CD14-positive monocyte (primary cell): ENCODE measurements at regions not wholly inside any gene's neighbourhood (a gene's known extent, or its start where the extent isn't known, plus 50 kb on each side); places are given as distances from the start of the nearest gene placed in this dataset.

Experiments used
- DNase-seq, 3 donors: peaks; one replicate each; pipeline ENCODE4 v3.0.0-alpha.2; 2011 to 2022
- H2AFZ ChIP-seq: 2 replicates; pipeline ENCODE4 v1.6.0; 2012; ENCODE audit warnings: mild to moderate bottlenecking, low read depth, low read length, inconsistent platforms; ENCODE audit not compliant: insufficient read depth, poor library complexity, severe bottlenecking
- H3K27ac ChIP-seq, 2 donors: 1 replicate in 1 of 2; 2 replicates in 1 of 2; pipeline ENCODE4 v1.5.1; 2012 to 2013; ENCODE audit warnings: low read length in 2 of 2, control low read depth in 1 of 2, inconsistent platforms in 1 of 2, low read depth in 1 of 2, mild to moderate bottlenecking in 1 of 2
- H3K27me3 ChIP-seq, 2 donors: one replicate each; pipeline versions ENCODE4 v1.6.0 to v1.6.1; 2011 to 2013; ENCODE audit warnings: low read length in 2 of 2; ENCODE audit not compliant: control insufficient read depth in 2 of 2, insufficient read depth in 2 of 2
- H3K36me3 ChIP-seq, 2 donors: replicated peaks in 1 of 2; 1 replicate in 1 of 2; 2 replicates in 1 of 2; pipeline versions ENCODE4 v1.5.1 to v1.6.1; 2012 to 2013; ENCODE audit warnings: low read length in 2 of 2, control low read depth in 1 of 2, inconsistent platforms in 1 of 2, mild to moderate bottlenecking in 1 of 2; ENCODE audit not compliant: insufficient read depth in 2 of 2, control insufficient read depth in 1 of 2
- H3K4me1 ChIP-seq, 2 donors: 1 replicate in 1 of 2; 2 replicates in 1 of 2; pipeline versions ENCODE4 v1.5.1 to v1.6.1; 2012 to 2013; ENCODE audit warnings: low read length in 2 of 2, control low read depth in 1 of 2, inconsistent platforms in 1 of 2, mild to moderate bottlenecking in 1 of 2, moderate library complexity in 1 of 2; ENCODE audit not compliant: insufficient read depth in 2 of 2, control insufficient read depth in 1 of 2
- H3K4me2 ChIP-seq: replicated peaks from 2 replicates; pipeline ENCODE3; 2012; ENCODE audit warnings: low read length, moderate library complexity, mild to moderate bottlenecking; ENCODE audit not compliant: poor library complexity, severe bottlenecking; ENCODE audit errors: extremely low read depth
- H3K4me3 ChIP-seq, 3 experiments: fragments of 200-600 bp in 1 of 3; sonication (generic) in 1 of 3; replicated peaks in 1 of 3; 1 replicate in 2 of 3; 2 replicates in 1 of 3; pipeline ENCODE4 v1.5.1; 2011 to 2013; ENCODE audit warnings: low read length in 3 of 3, mild to moderate bottlenecking in 3 of 3, control low read depth in 2 of 3, low read depth in 2 of 3, inconsistent platforms in 1 of 3, moderate library complexity in 1 of 3
- H3K79me2 ChIP-seq: 2 replicates; pipeline ENCODE4 v1.6.0; 2012; ENCODE audit warnings: mild to moderate bottlenecking, control low read depth, inconsistent platforms, low read length, moderate library complexity; ENCODE audit not compliant: insufficient read depth
- H3K9ac ChIP-seq: 2 replicates; pipeline ENCODE4 v1.6.0; 2017; ENCODE audit warnings: low read length, mild to moderate bottlenecking; ENCODE audit not compliant: insufficient read depth, poor library complexity, severe bottlenecking
- H3K9me3 ChIP-seq, 2 donors: replicated peaks in 1 of 2; 1 replicate in 1 of 2; 2 replicates in 1 of 2; pipeline versions ENCODE4 v1.5.1 to v1.6.1; 2012 to 2013; ENCODE audit warnings: low read length in 2 of 2, control low read depth in 1 of 2; ENCODE audit not compliant: control insufficient read depth in 1 of 2, insufficient read depth in 1 of 2
- H4K20me1 ChIP-seq: 2 replicates; pipeline ENCODE4 v1.6.0; 2012; ENCODE audit warnings: mild to moderate bottlenecking, low read length, control low read depth, moderate library complexity; ENCODE audit not compliant: insufficient read depth
- H3K27ac Mint-ChIP-seq, 7 donors: one replicate each; pipeline ENCODE4 v1.8.0; 2020; ENCODE audit warnings: mild to moderate bottlenecking in 7 of 7, mixed read lengths in 7 of 7, moderate library complexity in 6 of 7, inconsistent platforms in 2 of 7
- H3K27me3 Mint-ChIP-seq, 3 donors: one replicate each; pipeline ENCODE4 v1.8.0; 2021 to 2022; ENCODE audit warnings: low read depth in 3 of 3, mild to moderate bottlenecking in 3 of 3, mixed read lengths in 3 of 3, moderate library complexity in 3 of 3, inconsistent platforms in 1 of 3
- H3K36me3 Mint-ChIP-seq, 2 donors: one replicate each; pipeline ENCODE4 v1.8.0; 2020; ENCODE audit warnings: mixed read lengths in 2 of 2, inconsistent platforms in 1 of 2, mild to moderate bottlenecking in 1 of 2
- H3K4me1 Mint-ChIP-seq: one replicate; pipeline ENCODE4 v1.8.0; 2020; ENCODE audit warnings: mild to moderate bottlenecking, mixed read lengths
- H3K4me3 Mint-ChIP-seq, 2 donors: one replicate each; pipeline ENCODE4 v1.8.0; 2020; ENCODE audit warnings: mild to moderate bottlenecking in 2 of 2, mixed read lengths in 2 of 2, moderate library complexity in 1 of 2
- H3K9me3 Mint-ChIP-seq, 7 donors: one replicate each; pipeline ENCODE4 v1.8.0; 2020 to 2022; ENCODE audit warnings: mixed read lengths in 7 of 7, mild to moderate bottlenecking in 6 of 7, moderate library complexity in 6 of 7, inconsistent platforms in 2 of 7
- whole genome bisulfite sequencing: methylation state at CpG from one replicate; pipeline ENCODE4 v1.1.5; 2013; ENCODE audit warnings: missing lambda C conversion rate; ENCODE audit not compliant: insufficient coverage; 5-methylcytosine and 5-hydroxymethylcytosine counted together
- intact Hi-C, 2 donors: fragments of 100-400 bp; cut with micrococcal nuclease; formaldehyde crosslinking; loops; one replicate each; pipeline versions ENCODE4 v1.15.0 to v1.15.1; 2023
- TF ChIP-seq, protein P1 (sequence below): fragments of 200-600 bp; IDR thresholded peaks from one replicate; pipeline ENCODE4 v1.8.0; 2022; ENCODE audit warnings: antibody characterized with exemption, mild to moderate bottlenecking

DNA sequence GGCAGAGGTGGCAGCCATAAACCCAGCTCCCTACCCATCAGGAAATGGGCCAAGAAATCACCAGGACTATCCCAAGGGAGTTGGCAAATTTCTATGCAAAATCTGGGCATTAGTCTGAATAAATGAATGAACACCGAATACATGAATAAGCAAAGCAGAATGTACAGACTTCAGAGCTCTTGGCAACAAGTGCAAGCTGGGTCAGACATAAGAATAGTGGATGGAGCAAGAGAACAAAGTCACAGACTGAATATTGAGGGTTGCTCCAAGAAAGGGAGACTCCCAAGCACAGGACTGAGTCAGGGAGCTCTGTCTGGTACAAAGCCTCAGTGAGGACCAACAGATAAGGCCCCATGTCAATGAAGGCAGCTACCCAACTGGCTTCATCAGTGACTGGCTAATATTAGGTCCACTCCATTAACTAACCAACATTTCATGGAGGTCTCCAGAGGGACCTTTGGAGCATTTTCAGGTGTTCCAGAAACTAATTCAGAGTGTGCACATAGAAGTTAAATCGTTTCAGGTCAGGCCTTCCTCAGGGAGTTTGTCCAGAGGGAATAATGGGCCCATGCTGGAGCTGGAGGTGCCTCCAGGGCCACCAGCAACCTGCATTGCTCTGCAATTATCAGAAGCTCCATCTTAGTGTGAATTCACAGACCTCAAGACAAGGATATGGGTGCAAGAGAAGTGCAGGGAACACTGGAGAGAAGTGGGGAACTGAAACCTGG, 191.5 kb upstream of the RALGAPA2 start:
- H3K4me2 ChIP-seq, result no peak overlapping the region
- TF ChIP-seq, protein P1, sequence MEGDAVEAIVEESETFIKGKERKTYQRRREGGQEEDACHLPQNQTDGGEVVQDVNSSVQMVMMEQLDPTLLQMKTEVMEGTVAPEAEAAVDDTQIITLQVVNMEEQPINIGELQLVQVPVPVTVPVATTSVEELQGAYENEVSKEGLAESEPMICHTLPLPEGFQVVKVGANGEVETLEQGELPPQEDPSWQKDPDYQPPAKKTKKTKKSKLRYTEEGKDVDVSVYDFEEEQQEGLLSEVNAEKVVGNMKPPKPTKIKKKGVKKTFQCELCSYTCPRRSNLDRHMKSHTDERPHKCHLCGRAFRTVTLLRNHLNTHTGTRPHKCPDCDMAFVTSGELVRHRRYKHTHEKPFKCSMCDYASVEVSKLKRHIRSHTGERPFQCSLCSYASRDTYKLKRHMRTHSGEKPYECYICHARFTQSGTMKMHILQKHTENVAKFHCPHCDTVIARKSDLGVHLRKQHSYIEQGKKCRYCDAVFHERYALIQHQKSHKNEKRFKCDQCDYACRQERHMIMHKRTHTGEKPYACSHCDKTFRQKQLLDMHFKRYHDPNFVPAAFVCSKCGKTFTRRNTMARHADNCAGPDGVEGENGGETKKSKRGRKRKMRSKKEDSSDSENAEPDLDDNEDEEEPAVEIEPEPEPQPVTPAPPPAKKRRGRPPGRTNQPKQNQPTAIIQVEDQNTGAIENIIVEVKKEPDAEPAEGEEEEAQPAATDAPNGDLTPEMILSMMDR, result no peak
- no peaks in the 10 kb centered on the region for H4K20me1 ChIP-seq
- H3K36me3 ChIP-seq, result no peaks in the 10 kb centered on the region
- 75% methylated on average over 2 of the region's 2 CpGs for WGBS
- H3K9me3 ChIP-seq, result no peaks in the 10 kb centered on the region
- no peak overlapping the region for H2AFZ ChIP-seq
- Mint-ChIP-seq H3K27ac (no peak overlapping the region), H3K4me1 (no peaks in the 10 kb centered on the region), H3K4me3 (no peak overlapping the region), H3K36me3 (no peaks in the 10 kb centered on the region), H3K9me3 (peaks cover 0 to 9% (median 3%) of the 10 kb centered on the region in 7 donors), H3K27me3 (peaks cover 9 to 12% (median 10%) of the 10 kb centered on the region in 3 donors)
- H3K79me2 ChIP-seq, result no peaks in the 10 kb centered on the region
- no peaks in the 10 kb centered on the region for H3K4me1 ChIP-seq
- H3K27ac ChIP-seq, result no peak overlapping the region
- DNase-seq, result no peak
- H3K4me3 ChIP-seq, result no peak overlapping the region
- intact Hi-C loops, result no loop called here
- H3K9ac ChIP-seq, result no peak overlapping the region
- H3K27me3 ChIP-seq, result peaks cover 2 to 4% of the 10 kb centered on the region in 2 donors

- Histone ChIP-seq H2AFZ (no peak overlapping the region), H3K36me3 (no peaks in the 10 kb centered on the region), H3K27ac (no peak overlapping the region), H3K9ac (no peak overlapping the region), H3K27me3 (no peaks in the 10 kb centered on the region), H3K9me3 (no peaks in the 10 kb centered on the region), H3K79me2 (no peaks in the 10 kb centered on the region), H3K4me1 (no peaks in the 10 kb centered on the region), H3K4me3 (no peak overlapping the region), H4K20me1 (no peaks in the 10 kb centered on the region), H3K4me2 (no peak overlapping the region)
- no peak for DNase-seq
- Mint-ChIP-seq H3K36me3 (no peaks in the 10 kb centered on the region), H3K4me1 (no peaks in the 10 kb centered on the region), H3K27me3 (peaks cover 11 to 19% (median 12%) of the 10 kb centered on the region in 3 donors), H3K9me3 (peaks cover 0 to 6% (median 0%) of the 10 kb centered on the region in 7 donors), H3K4me3 (no peak overlapping the region), H3K27ac (no peak overlapping the region)
- WGBS, result 33% methylated on average over 3 of the region's 4 CpGs
- intact Hi-C loops, result no loop called here
- TF ChIP-seq, protein P1, result no peak
Observed at GRCh38 chr20:20897922-20898321, 185.5 kb upstream of the RALGAPA2 start.
